Heart left ventricle (tissue), 16 donors: ENCODE measurements at regions not wholly inside any gene's neighbourhood (a gene's known extent, or its start where the extent isn't known, plus 50 kb on each side); places are given as distances from the start of the nearest gene placed in this dataset.

Experiments
- ATAC-seq, 4 donors: fragments of 200-7000 bp; cut with Tn5 transposase; one replicate each; pipeline ENCODE4 v1.9.1; 2020 to 2022; ENCODE audit warnings: moderate library complexity in 4 of 4, mild to moderate bottlenecking in 3 of 4, moderate number of reproducible peaks in 1 of 4
- DNase-seq, 5 donors: peaks; one replicate each; pipeline ENCODE4 v3.0.0-alpha.2; 2020
- H3K27ac ChIP-seq, 12 donors: fragments of 200-600 bp; sonication (generic) in 4 of 12; one replicate each; pipeline versions ENCODE4 v1.5.0 to v1.8.0; 2016 to 2022; ENCODE audit warnings: mild to moderate bottlenecking in 2 of 12
- H3K27me3 ChIP-seq, 9 donors: fragments of 200-600 bp; sonication (generic) in 2 of 9; one replicate each; pipeline versions ENCODE4 v1.5.1 to v1.8.0; 2016 to 2022; ENCODE audit warnings: mild to moderate bottlenecking in 3 of 9
- H3K36me3 ChIP-seq, 9 donors: fragments of 200-600 bp; sonication (generic) in 2 of 9; one replicate each; pipeline versions ENCODE4 v1.5.0 to v1.8.0; 2018 to 2022; ENCODE audit warnings: mild to moderate bottlenecking in 2 of 9
- H3K4me1 ChIP-seq, 12 donors: fragments of 200-600 bp; sonication (generic) in 4 of 12; one replicate each; pipeline versions ENCODE4 v1.5.0 to v1.8.0; 2016 to 2022; ENCODE audit warnings: mild to moderate bottlenecking in 3 of 12
- H3K4me3 ChIP-seq, 12 donors: fragments of 200-600 bp; sonication (generic) in 4 of 12; one replicate each; pipeline versions ENCODE4 v1.5.0 to v1.8.0; 2017 to 2022; ENCODE audit warnings: mild to moderate bottlenecking in 9 of 12, moderate library complexity in 4 of 12
- H3K9me3 ChIP-seq, 12 donors: fragments of 200-600 bp; sonication (generic) in 4 of 12; one replicate each; pipeline versions ENCODE4 v1.5.0 to v1.8.0; 2016 to 2022; ENCODE audit warnings: mild to moderate bottlenecking in 1 of 12
- CTCF ChIP-seq, 12 donors: fragments of 200-600 bp; sonication (generic) in 4 of 12; IDR thresholded peaks; one replicate each; pipeline versions ENCODE4 v1.5.0 to v1.8.0; 2018 to 2022; ENCODE audit warnings: antibody characterized with exemption in 12 of 12, mild to moderate bottlenecking in 5 of 12
- POLR2A ChIP-seq, 2 donors: fragments of 450-650 bp; IDR thresholded peaks; one replicate each; pipeline ENCODE4 v1.6.1; 2017; ENCODE audit warnings: antibody characterized with exemption in 2 of 2, mild to moderate bottlenecking in 2 of 2, moderate library complexity in 2 of 2
- WGBS, 4 donors: extraction: QIAGEN DNeasy Blood & Tissue Kit in 2 of 4; methylation state at CpG; one replicate each; pipeline versions ENCODE4 v1.1.5 to v1.1.7; 2013 to 2018; 5-methylcytosine and 5-hydroxymethylcytosine counted together
- intact Hi-C, 10 donors: fragments of 100-400 bp; cut with DNase I; formaldehyde crosslinking; loops; one replicate each; pipeline versions ENCODE4 v1.11.1 to v1.14.2; 2022
- donor health status: ischemic (EF 13 %, LVEDD 7.1; RV severe dilation, severe dysfunction).
- donor health status: healthy with polysubstance abuse.
- donor health status: DM: no; HTN: yes; CAD: no.
- donor health status: DM: no; HTN: no; CAD: no.
- donor health status: ischemic (EF 25% LVEDD 6.9; RV normal size, moderate dysfunction).
- donor health status: ischemic (EF 25% LVEDD 5.7; RV mildly dilated, moderate dysfunction).
- donor health status: healthy.
- donor health status: DM: yes; HTN: yes; CAD: no.
- donor health status: ischemic (EF 35%, LVEDD 5.7; RV mildly dilated, moderate dysfunction).
- donor health status: nonischemic (EF 11% LVEDD 7.7; RV severe dilation, severe dysfunction).
- donor health status: DM: yes; HTN: yes; CAD: no.
- donor health status: PGD.
- donor health status: ischemic (EF 29% LVEDD 5.4; RV normal size, mild dysfunction).
- donor health status: nonischemic (EF 23%, LVEDD 6.1; RV moderate dilation, normal function).

GRCh38 chr9:107389617-107390071, 99.9 kb downstream of the KLF4 start:
- no peaks in the 10 kb centered on the region for H3K27me3 ChIP-seq
- H3K9me3 ChIP-seq: no peaks in the 10 kb centered on the region
- DNase-seq (peak in 3 of 5 donors; percentile 50 to 66 (median 59)), ATAC-seq (peak; percentile 78 to 88 (median 86))
- H3K4me3 ChIP-seq: no peak overlapping the region
- 56 to 81% (median 72%) methylated on average over 3 of the region's 3 CpGs for WGBS, 4 donors
- intact Hi-C loops: no loop called here
- peak overlapping the region in 9 of 12 donors; percentile 8 to 72 (median 53) for H3K27ac ChIP-seq
- H3K4me1 ChIP-seq: peaks cover 0 to 26% (median 12%) of the 10 kb centered on the region in 12 donors
- no peaks in the 10 kb centered on the region for H3K36me3 ChIP-seq
- TF ChIP-seq POLR2A (IDR thresholded peaks at IDR 0.05): no peak
- no peak for TF ChIP-seq CTCF (IDR thresholded peaks at IDR 0.05)

GRCh38 chr9:107388890-107389289, 100.7 kb downstream of the KLF4 start:
- intact Hi-C loops: no loop called here
- DNase-seq: peak in 4 of 5 donors; percentile 11 to 68 (median 40)
- peak in 3 of 4 donors; percentile 47 to 74 (median 59) for ATAC-seq

GRCh38 chr9:107387409-107387808, 102.2 kb downstream of the KLF4 start:
- DNase-seq (peak in 4 of 5 donors; percentile 18 to 36 (median 27)), ATAC-seq (peak; percentile 29 to 74 (median 52))
- H3K4me3 ChIP-seq: no peak overlapping the region
- no peaks in the 10 kb centered on the region for H3K36me3 ChIP-seq
- no peaks in the 10 kb centered on the region for H3K27me3 ChIP-seq
- H3K27ac ChIP-seq: peak overlapping the region in 6 of 12 donors; percentile 3 to 68 (median 38)
- WGBS, 4 donors: 30 to 54% (median 48%) methylated on average over 3 of the region's 3 CpGs
- TF ChIP-seq CTCF (IDR thresholded peaks at IDR 0.05) (no peak), POLR2A (IDR thresholded peaks at IDR 0.05) (no peak)
- H3K4me1 ChIP-seq: peaks cover 0 to 26% (median 12%) of the 10 kb centered on the region in 12 donors
- intact Hi-C loops: no loop called here
- H3K9me3 ChIP-seq: no peaks in the 10 kb centered on the region

More at GRCh38 chr9:107388890-107389289, 100.7 kb downstream of the KLF4 start:
- Histone ChIP-seq H3K27ac (peak overlapping the region in 7 of 12 donors; percentile 27 to 72 (median 55)), H3K27me3 (no peaks in the 10 kb centered on the region), H3K9me3 (no peaks in the 10 kb centered on the region), H3K4me3 (no peak overlapping the region), H3K36me3 (no peaks in the 10 kb centered on the region), H3K4me1 (peaks cover 0 to 26% (median 12%) of the 10 kb centered on the region in 12 donors)
- 75 to 80% (median 78%) methylated on average over 4 of the region's 4 CpGs for whole genome bisulfite sequencing, 4 donors
- TF ChIP-seq POLR2A (IDR thresholded peaks at IDR 0.05): no peak
- no peak for TF ChIP-seq CTCF (IDR thresholded peaks at IDR 0.05)

- no peaks in the 10 kb centered on the region for H3K27me3 ChIP-seq
- intact Hi-C loops: no loop called here
- TF ChIP-seq CTCF (IDR thresholded peaks at IDR 0.05): no peak
- TF ChIP-seq POLR2A (IDR thresholded peaks at IDR 0.05): no peak
- DNase-seq (no peak), ATAC-seq (peak in 1 of 4 donors; percentile 15)
- peaks cover 0 to 26% (median 12%) of the 10 kb centered on the region in 12 donors for H3K4me1 ChIP-seq
- H3K27ac ChIP-seq: no peak overlapping the region
- H3K4me3 ChIP-seq: no peak overlapping the region
- H3K36me3 ChIP-seq: no peaks in the 10 kb centered on the region
- no peaks in the 10 kb centered on the region for H3K9me3 ChIP-seq
- 45 to 65% (median 59%) methylated on average over 1 of the region's 1 CpG for WGBS, 4 donors
These were observed 103.2 kb downstream of the KLF4 start for GRCh38 chr9:107386396-107386795.
